ENCODE measurements at regions not wholly inside any gene's neighbourhood (a gene's known extent, or its start where the extent isn't known, plus 50 kb on each side); places are given as distances from the start of the nearest gene placed in this dataset.
"Not testable (repeated sequence)": the region's sequence is repeated elsewhere in the genome, so short reads cannot be mapped to it uniquely, and the experiment has no call there.

GRCh38 chr9:68593760-68594159, 53.1 kb upstream of the TMEM252 start:
- H3K4me1 Mint-ChIP-seq (ENCODE audit: low read depth); H3K4me3 Mint-ChIP-seq; H3K27ac Mint-ChIP-seq; H3K27me3 Mint-ChIP-seq (ENCODE audit: low read depth); H3K36me3 Mint-ChIP-seq (ENCODE audit: low read depth): not testable (repeated sequence)
- peaks cover 12% of the 10 kb centered on the region for H3K9me3 Mint-ChIP-seq

- Mint-ChIP-seq H3K27ac (no peak overlapping the region), H3K9me3 (peaks cover 11% of the 10 kb centered on the region), H3K4me3 (no peak overlapping the region), H3K27me3 (ENCODE audit: low read depth) (peaks cover 6% of the 10 kb centered on the region), H3K36me3 (ENCODE audit: low read depth) (no peaks in the 10 kb centered on the region), H3K4me1 (ENCODE audit: low read depth) (no peaks in the 10 kb centered on the region)
Observed at GRCh38 chr9:68595868-68596267, 55.2 kb upstream of the TMEM252 start.

GRCh38 chr9:68597362-68597997, 56.8 kb upstream of the TMEM252 start:
- no peaks in the 10 kb centered on the region for H3K4me1 Mint-ChIP-seq (ENCODE audit: low read depth)
- peaks cover 4% of the 10 kb centered on the region for H3K9me3 Mint-ChIP-seq
- H3K4me3 Mint-ChIP-seq: no peak overlapping the region
- no peaks in the 10 kb centered on the region for H3K36me3 Mint-ChIP-seq (ENCODE audit: low read depth)
- H3K27ac Mint-ChIP-seq: no peak overlapping the region
- peaks cover 6% of the 10 kb centered on the region for H3K27me3 Mint-ChIP-seq (ENCODE audit: low read depth)

- H3K27ac Mint-ChIP-seq: no peak overlapping the region
- H3K36me3 Mint-ChIP-seq (ENCODE audit: low read depth): no peaks in the 10 kb centered on the region
- H3K4me3 Mint-ChIP-seq: no peak overlapping the region
- H3K4me1 Mint-ChIP-seq (ENCODE audit: low read depth): no peaks in the 10 kb centered on the region
- H3K9me3 Mint-ChIP-seq: peaks cover 4% of the 10 kb centered on the region
- peaks cover 6% of the 10 kb centered on the region for H3K27me3 Mint-ChIP-seq (ENCODE audit: low read depth)
Observed at GRCh38 chr9:68599826-68600225, 59.1 kb upstream of the TMEM252 start.

GRCh38 chr9:68601081-68601480, 60.4 kb upstream of the TMEM252 start:
- no peaks in the 10 kb centered on the region for H3K4me1 Mint-ChIP-seq (ENCODE audit: low read depth)
- peaks cover 6% of the 10 kb centered on the region for H3K27me3 Mint-ChIP-seq (ENCODE audit: low read depth)
- no peak overlapping the region for H3K4me3 Mint-ChIP-seq
- no peak overlapping the region for H3K27ac Mint-ChIP-seq
- H3K9me3 Mint-ChIP-seq: no peaks in the 10 kb centered on the region
- no peaks in the 10 kb centered on the region for H3K36me3 Mint-ChIP-seq (ENCODE audit: low read depth)

- Mint-ChIP-seq H3K27me3 (ENCODE audit: low read depth) (peaks cover 6% of the 10 kb centered on the region), H3K9me3 (no peaks in the 10 kb centered on the region), H3K4me3 (no peak overlapping the region), H3K27ac (no peak overlapping the region), H3K4me1 (ENCODE audit: low read depth) (no peaks in the 10 kb centered on the region), H3K36me3 (ENCODE audit: low read depth) (no peaks in the 10 kb centered on the region)
Observed at GRCh38 chr9:68603371-68603770, 62.7 kb upstream of the TMEM252 start.

GRCh38 chr9:68608763-68609162, 68.1 kb upstream of the TMEM252 start:
- H3K9me3 Mint-ChIP-seq: no peaks in the 10 kb centered on the region
- H3K4me3 Mint-ChIP-seq: no peak overlapping the region
- H3K27ac Mint-ChIP-seq: no peak overlapping the region
- no peaks in the 10 kb centered on the region for H3K36me3 Mint-ChIP-seq (ENCODE audit: low read depth)
- peaks cover 4% of the 10 kb centered on the region for H3K27me3 Mint-ChIP-seq (ENCODE audit: low read depth)
- no peaks in the 10 kb centered on the region for H3K4me1 Mint-ChIP-seq (ENCODE audit: low read depth)

GRCh38 chr9:68609901-68610415, 69.3 kb upstream of the TMEM252 start:
- Mint-ChIP-seq H3K27ac (no peak overlapping the region), H3K27me3 (ENCODE audit: low read depth) (peaks cover 4% of the 10 kb centered on the region), H3K9me3 (no peaks in the 10 kb centered on the region), H3K4me1 (ENCODE audit: low read depth) (no peaks in the 10 kb centered on the region), H3K4me3 (no peak overlapping the region), H3K36me3 (ENCODE audit: low read depth) (no peaks in the 10 kb centered on the region)

GRCh38 chr9:68614121-68614520, 73.4 kb upstream of the TMEM252 start:
- H3K27me3 Mint-ChIP-seq (ENCODE audit: low read depth): peaks cover 4% of the 10 kb centered on the region
- no peak overlapping the region for H3K27ac Mint-ChIP-seq
- no peak overlapping the region for H3K4me3 Mint-ChIP-seq
- H3K4me1 Mint-ChIP-seq (ENCODE audit: low read depth): no peaks in the 10 kb centered on the region
- H3K36me3 Mint-ChIP-seq (ENCODE audit: low read depth): no peaks in the 10 kb centered on the region
- no peaks in the 10 kb centered on the region for H3K9me3 Mint-ChIP-seq

GRCh38 chr9:68617011-68617410, 76.3 kb upstream of the TMEM252 start:
- H3K4me3 Mint-ChIP-seq; H3K9me3 Mint-ChIP-seq; H3K4me1 Mint-ChIP-seq (ENCODE audit: low read depth): not testable (repeated sequence)

GRCh38 chr9:68619072-68619471, 78.4 kb upstream of the TMEM252 start:
- no peaks in the 10 kb centered on the region for H3K36me3 Mint-ChIP-seq (ENCODE audit: low read depth)
- no peaks in the 10 kb centered on the region for H3K4me1 Mint-ChIP-seq (ENCODE audit: low read depth)
- H3K9me3 Mint-ChIP-seq: no peaks in the 10 kb centered on the region
- H3K27ac Mint-ChIP-seq: no peak overlapping the region
- peaks cover 6% of the 10 kb centered on the region for H3K27me3 Mint-ChIP-seq (ENCODE audit: low read depth)
- no peak overlapping the region for H3K4me3 Mint-ChIP-seq

More at GRCh38 chr9:68617011-68617410, 76.3 kb upstream of the TMEM252 start:
- H3K27me3 Mint-ChIP-seq (ENCODE audit: low read depth); H3K27ac Mint-ChIP-seq; H3K36me3 Mint-ChIP-seq (ENCODE audit: low read depth): not testable (repeated sequence)

- Mint-ChIP-seq H3K9me3 (no peaks in the 10 kb centered on the region), H3K27me3 (ENCODE audit: low read depth) (peaks cover 6% of the 10 kb centered on the region), H3K4me1 (ENCODE audit: low read depth) (no peaks in the 10 kb centered on the region), H3K36me3 (ENCODE audit: low read depth) (no peaks in the 10 kb centered on the region), H3K4me3 (no peak overlapping the region), H3K27ac (no peak overlapping the region)
Observed at GRCh38 chr9:68619636-68620035, 79.0 kb upstream of the TMEM252 start.

- H3K27me3 Mint-ChIP-seq (ENCODE audit: low read depth): peaks cover 6% of the 10 kb centered on the region
- no peaks in the 10 kb centered on the region for H3K4me1 Mint-ChIP-seq (ENCODE audit: low read depth)
- H3K4me3 Mint-ChIP-seq: no peak overlapping the region
- no peaks in the 10 kb centered on the region for H3K9me3 Mint-ChIP-seq
- no peak overlapping the region for H3K27ac Mint-ChIP-seq
- no peaks in the 10 kb centered on the region for H3K36me3 Mint-ChIP-seq (ENCODE audit: low read depth)
Observed at GRCh38 chr9:68625559-68625958, 79.5 kb upstream of the PIP5K1B start.

GRCh38 chr9:68626526-68626925, 78.5 kb upstream of the PIP5K1B start:
- Mint-ChIP-seq H3K27ac (no peak overlapping the region), H3K9me3 (no peaks in the 10 kb centered on the region), H3K27me3 (ENCODE audit: low read depth) (peaks cover 6% of the 10 kb centered on the region)

GRCh38 chr9:68627104-68627503, 77.9 kb upstream of the PIP5K1B start:
- no peaks in the 10 kb centered on the region for H3K4me1 Mint-ChIP-seq (ENCODE audit: low read depth)
- no peaks in the 10 kb centered on the region for H3K9me3 Mint-ChIP-seq
- peaks cover 6% of the 10 kb centered on the region for H3K27me3 Mint-ChIP-seq (ENCODE audit: low read depth)
- no peak overlapping the region for H3K27ac Mint-ChIP-seq
- no peak overlapping the region for H3K4me3 Mint-ChIP-seq
- H3K36me3 Mint-ChIP-seq (ENCODE audit: low read depth): no peaks in the 10 kb centered on the region

More at GRCh38 chr9:68626526-68626925, 78.5 kb upstream of the PIP5K1B start:
- no peaks in the 10 kb centered on the region for H3K4me1 Mint-ChIP-seq (ENCODE audit: low read depth)
- no peaks in the 10 kb centered on the region for H3K36me3 Mint-ChIP-seq (ENCODE audit: low read depth)
- no peak overlapping the region for H3K4me3 Mint-ChIP-seq

- Mint-ChIP-seq H3K27ac (no peak overlapping the region), H3K36me3 (ENCODE audit: low read depth) (no peaks in the 10 kb centered on the region), H3K27me3 (ENCODE audit: low read depth) (peaks cover 6% of the 10 kb centered on the region), H3K4me1 (ENCODE audit: low read depth) (no peaks in the 10 kb centered on the region), H3K4me3 (no peak overlapping the region), H3K9me3 (no peaks in the 10 kb centered on the region)
Observed at GRCh38 chr9:68627594-68627993, 77.4 kb upstream of the PIP5K1B start.
